NCI-H2196 (cell line): ENCODE measurements at regions not wholly inside any gene's neighbourhood (a gene's known extent, or its start where the extent isn't known, plus 50 kb on each side); places are given as distances from the start of the nearest gene placed in this dataset.
A peak's percentile ranks its signal among the peaks of the same experiment; 100 is the strongest.

Experiments used
- DNase-seq: peaks from one replicate; lab custom pipeline; 2025; ENCODE audit not compliant: unreplicated experiment; lab: John Stamatoyannopoulos, UW

GRCh38 chr6:54710456-54710855, 136.1 kb upstream of the FAM83B start:
- DNase-seq: no peak

GRCh38 chr6:54716010-54716409, 130.6 kb upstream of the FAM83B start:
- no peak for DNase-seq

DNA sequence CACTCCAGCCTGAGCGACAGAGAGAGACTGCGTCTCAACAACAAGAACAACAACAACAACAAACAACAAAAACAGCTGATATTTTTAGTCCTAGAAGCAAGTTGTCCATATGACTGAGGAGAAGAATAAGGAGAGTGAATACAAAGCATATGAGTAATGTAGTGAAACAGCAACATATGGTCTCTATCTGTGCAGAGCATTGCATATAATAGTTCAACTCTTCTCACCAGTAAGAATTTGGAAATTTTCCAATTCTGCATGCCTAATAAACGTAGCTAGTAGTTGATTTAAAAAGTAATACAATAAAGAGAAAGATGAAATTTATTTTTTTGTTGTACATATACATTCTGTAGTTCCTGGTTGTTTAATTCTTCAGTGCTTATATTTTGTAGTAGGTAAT, 129.7 kb upstream of the FAM83B start:
- DNase-seq: no peak

GRCh38 chr6:54717849-54718455, 128.6 kb upstream of the FAM83B start:
- DNase-seq: peak; percentile 55

DNA sequence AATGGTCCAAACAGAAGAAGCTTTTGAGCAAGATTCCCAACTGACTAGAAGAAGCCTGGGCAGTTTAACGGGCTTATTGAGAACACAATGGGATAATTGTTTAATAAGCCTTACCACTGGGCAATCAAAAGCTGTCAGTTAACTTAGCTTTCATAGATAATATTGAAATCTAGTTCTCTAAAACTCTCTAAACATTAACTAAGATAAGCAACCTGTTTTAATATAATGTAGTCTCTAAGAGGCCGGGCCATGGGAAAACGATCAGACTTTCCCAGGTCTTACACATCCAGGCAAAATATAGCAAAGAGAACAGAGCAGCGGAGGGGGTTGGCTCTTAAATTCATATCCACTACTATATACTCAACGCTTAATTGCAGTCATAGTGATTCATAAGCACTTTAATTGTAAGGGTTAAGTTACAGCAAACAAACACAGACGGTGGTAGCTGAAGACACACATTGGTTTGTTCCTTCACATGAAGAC, 128.0 kb upstream of the FAM83B start:
- no peak for DNase-seq

- no peak for DNase-seq
These were observed 127.4 kb upstream of the FAM83B start for GRCh38 chr6:54719131-54719530.

DNA sequence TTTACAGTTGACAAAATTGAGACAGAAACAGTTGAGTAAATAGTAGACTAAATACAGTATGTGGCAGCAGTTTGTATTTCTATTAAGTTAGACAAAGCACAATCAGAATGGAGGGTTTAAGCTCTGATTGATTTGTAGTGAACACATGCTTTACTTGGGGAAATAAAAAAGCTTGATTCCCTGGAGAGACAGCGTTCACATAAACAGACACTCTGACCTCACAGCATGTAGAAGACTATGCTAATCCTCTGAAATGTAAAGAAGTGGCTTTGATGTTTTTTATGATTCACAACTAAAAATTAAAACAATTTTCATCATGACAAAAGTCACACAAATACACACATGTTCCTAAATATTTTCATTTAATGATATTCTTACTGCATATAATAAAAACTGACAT, 126.9 kb upstream of the FAM83B start:
- DNase-seq: no peak

- DNase-seq: no peak
These were observed 124.2 kb upstream of the FAM83B start for GRCh38 chr6:54722328-54722727.

- DNase-seq: no peak
These were observed 116.9 kb upstream of the FAM83B start for GRCh38 chr6:54729716-54730115.

DNA sequence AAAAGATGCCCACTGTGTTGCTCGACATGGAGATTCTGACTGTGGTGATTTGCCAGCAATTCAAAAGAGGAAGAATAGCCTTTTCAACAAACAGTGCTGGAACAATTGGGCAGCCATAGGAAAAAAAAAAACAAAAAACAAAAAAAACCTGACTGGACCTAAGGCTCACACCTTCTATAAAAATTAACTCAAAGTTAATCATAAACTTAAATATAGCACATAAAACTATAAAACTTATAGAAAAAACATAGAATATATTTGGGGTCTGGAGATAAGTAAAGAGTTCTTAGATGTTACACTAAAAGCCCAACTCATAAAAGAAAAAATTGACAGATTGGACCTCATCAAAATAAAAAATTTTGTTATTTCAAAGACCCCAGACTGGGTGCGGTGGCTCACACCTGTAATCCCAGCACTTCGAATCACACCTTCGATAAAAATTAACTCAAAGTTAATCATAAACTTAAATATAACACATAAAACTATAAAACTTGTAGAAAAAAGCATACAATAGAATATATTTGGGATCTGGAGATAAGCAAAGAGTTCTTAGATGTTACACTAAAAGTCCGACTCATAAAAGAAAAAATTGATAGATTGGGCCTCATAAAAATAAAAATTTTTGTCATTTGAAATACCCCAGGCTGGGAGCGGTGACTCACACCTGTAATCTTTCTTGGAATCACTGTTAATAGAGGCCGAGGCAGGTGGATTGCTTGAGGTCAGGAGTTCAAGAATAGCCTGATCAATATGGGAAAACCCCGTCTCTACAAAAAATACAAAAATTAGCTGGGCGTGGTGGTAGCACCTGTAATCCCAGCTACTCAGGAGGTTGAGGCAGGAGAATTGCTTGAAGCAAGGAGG, 115.6 kb upstream of the FAM83B start:
- no peak for DNase-seq

GRCh38 chr6:54737247-54737646, 109.3 kb upstream of the FAM83B start:
- DNase-seq: no peak

GRCh38 chr6:54747955-54748354, 98.6 kb upstream of the FAM83B start:
- no peak for DNase-seq

GRCh38 chr6:54754406-54754805, 92.2 kb upstream of the FAM83B start:
- no peak for DNase-seq

GRCh38 chr6:54758340-54758739, 88.2 kb upstream of the FAM83B start:
- no peak for DNase-seq

DNA sequence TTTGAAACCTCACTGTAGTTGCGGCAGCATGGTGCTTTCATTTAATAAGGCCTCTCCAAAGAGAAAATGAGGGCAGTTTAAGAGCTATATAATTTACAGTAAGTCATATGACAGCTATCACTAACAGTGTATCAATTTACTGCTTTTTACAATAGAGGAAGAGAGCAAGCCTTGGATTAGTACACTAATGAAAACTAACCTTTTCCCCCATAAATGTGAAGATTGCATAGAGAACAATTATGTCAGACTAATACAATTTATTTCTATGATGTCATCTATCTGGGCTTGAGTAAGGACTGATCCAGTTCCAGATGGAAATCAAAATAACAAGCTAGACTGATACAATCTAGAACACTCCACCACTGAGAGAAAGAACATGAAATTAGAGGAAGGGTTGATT, 78.1 kb upstream of the FAM83B start:
- no peak for DNase-seq

DNA sequence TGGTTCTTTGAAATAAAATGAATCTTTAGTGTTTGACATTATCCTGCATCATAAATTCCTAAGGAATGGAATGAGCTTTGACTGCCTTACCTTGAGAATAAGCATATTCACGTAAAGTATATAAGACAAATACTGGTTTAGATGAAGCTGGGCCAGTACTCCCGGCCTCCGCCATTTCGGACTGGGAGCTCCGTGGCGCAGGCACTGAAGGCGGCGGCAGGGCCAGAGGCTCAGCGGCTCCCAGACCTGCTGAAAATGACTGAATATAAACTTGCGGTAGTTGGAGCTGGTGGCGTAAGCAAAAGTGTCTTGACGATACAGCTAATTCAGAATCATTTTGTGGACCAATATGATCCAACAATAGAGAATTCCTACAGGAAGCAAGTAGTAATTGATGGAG, 76.2 kb upstream of the FAM83B start:
- no peak for DNase-seq

DNA sequence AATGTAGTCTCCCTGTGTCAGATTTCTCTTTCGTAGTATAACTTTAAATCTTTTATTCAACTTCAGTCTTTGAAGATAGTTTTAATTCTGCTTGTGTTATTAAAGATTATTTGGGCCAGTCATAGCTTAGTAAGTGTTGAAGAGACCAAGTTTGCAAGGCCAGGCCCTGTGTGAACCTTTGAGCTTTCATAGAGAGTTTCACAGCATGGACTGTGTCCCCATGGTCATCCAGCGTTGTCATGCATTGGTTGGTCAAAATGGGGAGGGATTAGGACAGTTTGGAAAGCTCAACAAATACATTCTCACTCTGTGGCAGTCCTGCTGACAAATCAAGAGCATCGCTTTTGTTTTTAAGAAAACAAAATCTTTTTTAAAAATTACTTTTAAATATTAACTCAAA, 74.6 kb upstream of the FAM83B start:
- no peak for DNase-seq

- DNase-seq: no peak
These were observed 74.0 kb upstream of the FAM83B start for GRCh38 chr6:54772610-54773009.

DNA sequence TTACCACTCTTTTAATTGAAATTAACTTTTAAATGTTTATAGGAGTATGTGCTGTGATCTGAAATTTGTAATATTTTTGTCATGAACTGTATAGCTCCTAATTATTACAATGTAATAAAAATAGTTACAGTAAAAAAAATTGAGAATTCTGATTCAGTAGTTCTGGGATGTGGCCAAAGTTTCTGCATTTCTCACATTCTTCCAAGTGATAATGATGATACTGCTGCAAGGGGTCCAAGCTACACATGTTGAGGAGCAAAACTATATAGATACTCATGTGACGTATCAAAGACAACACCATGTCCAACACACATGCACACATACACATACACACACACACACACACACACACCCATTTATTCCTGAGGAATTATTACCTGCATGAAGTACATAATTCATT, 71.0 kb upstream of the FAM83B start:
- no peak for DNase-seq

- DNase-seq: no peak
These were observed 69.7 kb upstream of the FAM83B start for GRCh38 chr6:54776891-54777290.

DNA sequence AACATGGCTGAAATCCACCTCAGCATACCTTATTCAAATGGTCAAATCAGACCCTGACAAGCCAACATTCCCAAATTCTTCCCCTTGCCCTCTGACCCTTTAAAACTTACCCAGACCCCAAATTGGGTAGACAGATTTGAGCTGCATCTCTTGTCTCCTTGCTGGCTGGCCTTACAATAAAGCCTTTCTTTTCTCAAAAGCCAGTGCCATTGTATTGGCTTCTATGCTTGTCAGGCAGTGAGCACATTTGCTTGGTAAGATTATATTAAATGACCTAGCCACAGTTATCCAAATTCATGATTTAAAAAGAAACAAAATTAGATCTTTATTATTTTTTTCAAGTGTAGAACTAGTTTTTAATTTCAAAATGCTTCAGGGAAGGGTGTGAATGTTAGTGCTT, 67.8 kb upstream of the FAM83B start:
- DNase-seq: no peak

DNA sequence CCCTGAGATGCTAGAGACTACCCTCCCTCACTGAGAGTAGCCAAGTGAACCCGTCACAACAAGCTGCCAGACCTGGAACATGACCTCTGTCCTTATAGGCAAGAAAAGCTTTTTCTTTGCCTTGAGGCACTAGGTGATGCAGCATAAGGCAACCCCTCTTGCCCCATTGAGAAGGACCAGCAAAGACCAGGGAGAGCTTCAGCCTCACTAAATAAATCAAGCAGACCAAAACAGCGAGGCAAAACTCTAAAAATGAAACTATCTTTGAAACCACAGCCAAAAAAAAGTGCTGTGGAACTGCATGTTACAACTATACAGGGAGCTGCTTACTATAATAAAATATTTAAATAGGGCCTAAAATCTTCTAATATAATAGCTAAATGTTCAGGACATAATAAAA, 62.6 kb upstream of the FAM83B start:
- DNase-seq: no peak

- no peak for DNase-seq
These were observed 60.4 kb upstream of the FAM83B start for GRCh38 chr6:54786154-54786553.
